DND-41 (cell line): ENCODE measurements at regions not wholly inside any gene's neighbourhood (a gene's known extent, or its start where the extent isn't known, plus 50 kb on each side); places are given as distances from the start of the nearest gene placed in this dataset.

Source experiments
- CTCF ChIP-seq: IDR thresholded peaks from 2 replicates; pipeline ENCODE4 v1.5.1; 2012; ENCODE audit warnings: borderline replicate concordance, low read length, moderate library complexity, mild to moderate bottlenecking; ENCODE audit not compliant: poor library complexity, severe bottlenecking; ENCODE audit errors: extremely low read depth
- EZH2 ChIP-seq: IDR thresholded peaks from 3 replicates; pipeline ENCODE4 v1.6.1; 2012; ENCODE audit warnings: borderline replicate concordance, low read depth, mild to moderate bottlenecking, moderate library complexity, low read length, inconsistent platforms; ENCODE audit not compliant: severe bottlenecking

- TF ChIP-seq CTCF, result no peak
- no peak for TF ChIP-seq EZH2
Observed at GRCh38 chr12:61916831-61917230, 343.4 kb upstream of the USP15 start.
